ENCODE measurements at regions not wholly inside any gene's neighbourhood (a gene's known extent, or its start where the extent isn't known, plus 50 kb on each side); places are given as distances from the start of the nearest gene placed in this dataset.

DNA sequence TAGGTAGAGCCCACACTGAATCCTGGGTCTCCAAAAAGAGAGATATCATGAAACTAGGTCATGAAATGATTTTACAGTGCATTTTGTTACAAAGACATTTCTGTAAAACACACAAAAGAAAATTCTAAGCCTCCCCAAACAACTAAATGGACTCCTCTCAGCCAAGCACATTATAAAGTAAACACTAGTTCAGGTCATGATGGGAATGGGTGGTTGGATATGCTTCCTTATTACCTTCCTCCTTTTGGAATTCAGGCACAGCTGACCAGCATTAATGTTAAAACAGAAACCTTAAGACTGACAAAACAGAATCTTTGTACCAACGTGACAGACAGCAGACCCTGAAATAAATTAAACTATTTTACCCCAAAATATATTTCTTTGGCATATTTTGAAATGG, 87.9 kb upstream of the NPY2R start:
- no peak for DNase-seq (ENCODE audit: low read depth)
- TF ChIP-seq, protein P1, sequence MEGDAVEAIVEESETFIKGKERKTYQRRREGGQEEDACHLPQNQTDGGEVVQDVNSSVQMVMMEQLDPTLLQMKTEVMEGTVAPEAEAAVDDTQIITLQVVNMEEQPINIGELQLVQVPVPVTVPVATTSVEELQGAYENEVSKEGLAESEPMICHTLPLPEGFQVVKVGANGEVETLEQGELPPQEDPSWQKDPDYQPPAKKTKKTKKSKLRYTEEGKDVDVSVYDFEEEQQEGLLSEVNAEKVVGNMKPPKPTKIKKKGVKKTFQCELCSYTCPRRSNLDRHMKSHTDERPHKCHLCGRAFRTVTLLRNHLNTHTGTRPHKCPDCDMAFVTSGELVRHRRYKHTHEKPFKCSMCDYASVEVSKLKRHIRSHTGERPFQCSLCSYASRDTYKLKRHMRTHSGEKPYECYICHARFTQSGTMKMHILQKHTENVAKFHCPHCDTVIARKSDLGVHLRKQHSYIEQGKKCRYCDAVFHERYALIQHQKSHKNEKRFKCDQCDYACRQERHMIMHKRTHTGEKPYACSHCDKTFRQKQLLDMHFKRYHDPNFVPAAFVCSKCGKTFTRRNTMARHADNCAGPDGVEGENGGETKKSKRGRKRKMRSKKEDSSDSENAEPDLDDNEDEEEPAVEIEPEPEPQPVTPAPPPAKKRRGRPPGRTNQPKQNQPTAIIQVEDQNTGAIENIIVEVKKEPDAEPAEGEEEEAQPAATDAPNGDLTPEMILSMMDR (IDR thresholded peaks at IDR 0.05; ENCODE audit: control insufficient read depth, extremely low read depth, insufficient read depth), result no peak
- H3K4me3 ChIP-seq (ENCODE audit: low read depth, low read length), result no peak overlapping the region

DNA sequence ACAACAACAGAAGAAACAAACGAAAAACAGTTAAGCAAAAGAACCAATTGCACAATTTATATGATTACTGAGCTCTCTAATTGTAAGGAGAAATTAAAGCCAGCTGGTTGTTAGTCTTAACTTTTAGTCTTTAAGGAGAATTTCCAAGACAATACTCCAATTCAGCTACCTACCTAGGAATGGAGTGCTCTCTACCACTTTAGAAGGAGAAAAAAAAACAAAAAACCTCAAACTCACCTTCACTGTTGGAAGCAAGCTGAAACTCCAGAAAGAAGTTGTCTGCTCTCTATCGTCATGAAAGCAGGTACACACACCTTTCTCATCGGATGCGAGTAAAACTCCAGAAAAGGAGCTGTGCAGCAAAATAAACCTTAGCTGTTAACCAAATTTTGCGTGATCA, 86.1 kb upstream of the NPY2R start:
- no peak for DNase-seq (ENCODE audit: low read depth)
- TF ChIP-seq, protein P1 (IDR thresholded peaks at IDR 0.05; ENCODE audit: control insufficient read depth, extremely low read depth, insufficient read depth), result no peak
- H3K4me3 ChIP-seq (ENCODE audit: low read depth, low read length), result no peak overlapping the region

DNA sequence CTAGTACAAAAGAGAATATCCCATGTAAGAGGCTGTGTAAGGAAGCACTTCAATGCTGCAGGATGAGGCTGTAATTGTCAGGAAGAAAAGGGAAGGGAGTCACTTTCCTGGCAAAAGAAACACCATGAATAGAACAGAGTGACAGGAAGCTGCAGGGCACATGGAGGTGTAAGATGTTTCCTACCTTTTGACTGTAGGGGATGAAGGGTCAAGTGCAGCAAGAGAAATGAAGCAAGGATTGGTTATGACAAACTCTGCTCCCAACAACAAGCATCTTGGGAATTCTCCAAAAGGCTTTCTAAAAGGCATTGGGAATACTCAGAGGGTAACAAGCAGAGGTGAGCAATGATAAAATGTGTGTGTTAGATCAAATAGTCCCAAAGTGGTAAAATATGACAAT, 74.3 kb upstream of the NPY2R start:
- H3K4me3 ChIP-seq (ENCODE audit: low read depth, low read length), result no peak overlapping the region
- TF ChIP-seq, protein P1 (IDR thresholded peaks at IDR 0.05; ENCODE audit: control insufficient read depth, extremely low read depth, insufficient read depth), result no peak
- DNase-seq (ENCODE audit: low read depth), result no peak

DNA sequence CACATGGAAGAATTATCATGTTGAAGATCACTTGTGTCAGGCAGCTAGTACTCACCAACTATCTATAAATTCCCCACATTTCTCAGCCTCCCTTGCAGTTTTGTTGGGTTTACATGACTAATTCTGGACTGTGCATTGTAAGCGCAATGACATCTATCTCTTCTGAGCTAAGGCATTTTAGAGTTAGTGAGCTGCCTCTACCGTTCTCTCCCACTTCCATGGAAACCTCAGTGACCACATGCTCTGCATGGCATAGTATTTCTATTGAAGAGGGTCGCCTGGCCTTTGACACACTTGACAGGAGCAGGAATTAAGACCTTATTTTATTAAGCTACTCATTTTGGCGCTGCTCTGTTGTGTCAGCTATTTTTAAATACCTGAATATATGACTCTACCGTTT, 67.5 kb upstream of the NPY2R start:
- H3K4me3 ChIP-seq (ENCODE audit: low read depth, low read length), result no peak overlapping the region
- DNase-seq (ENCODE audit: low read depth), result no peak
- TF ChIP-seq, protein P1 (IDR thresholded peaks at IDR 0.05; ENCODE audit: control insufficient read depth, extremely low read depth, insufficient read depth), result no peak

DNA sequence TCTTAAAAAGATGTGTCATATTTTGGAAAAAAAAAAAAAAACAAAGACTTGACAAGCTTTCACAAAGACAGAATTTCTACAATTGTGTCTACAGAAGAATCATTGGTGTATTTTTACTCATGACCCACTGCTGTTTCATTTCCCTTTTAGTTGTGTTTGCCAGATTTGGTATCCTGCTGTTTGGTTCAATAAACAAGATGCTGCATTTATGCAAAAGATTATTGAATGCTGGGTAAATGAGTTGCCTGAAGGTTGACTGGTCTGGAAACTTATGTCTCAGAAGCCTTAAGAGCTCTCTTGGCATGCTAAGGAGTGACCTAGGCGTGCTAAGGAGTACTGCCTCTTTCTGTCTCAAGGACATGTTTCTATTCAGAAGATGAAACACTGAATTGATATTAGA, 64.9 kb upstream of the NPY2R start:
- no peak for DNase-seq (ENCODE audit: low read depth)
- TF ChIP-seq, protein P1 (IDR thresholded peaks at IDR 0.05; ENCODE audit: control insufficient read depth, extremely low read depth, insufficient read depth), result no peak
- H3K4me3 ChIP-seq (ENCODE audit: low read depth, low read length), result no peak overlapping the region
